Peyer's patch (tissue), 4 donors: ENCODE measurements at regions not wholly inside any gene's neighbourhood (a gene's known extent, or its start where the extent isn't known, plus 50 kb on each side); places are given as distances from the start of the nearest gene placed in this dataset.

Experiments
- CTCF ChIP-seq, 6 experiments: fragments of 450-650 bp in 4 of 6; fragments of 200-600 bp in 2 of 6; sonication (generic) in 1 of 6; IDR thresholded peaks; one replicate each; pipeline ENCODE4 v1.5.1; 2017 to 2019; ENCODE audit warnings: antibody characterized with exemption in 6 of 6, mild to moderate bottlenecking in 3 of 6, moderate library complexity in 1 of 6
- POLR2A ChIP-seq, 2 donors: fragments of 450-650 bp; IDR thresholded peaks; one replicate each; pipeline ENCODE4 v1.5.1; 2017; ENCODE audit warnings: antibody characterized with exemption in 2 of 2, mild to moderate bottlenecking in 2 of 2, moderate library complexity in 2 of 2

GRCh38 chr19:32195706-32196610, 149.5 kb upstream of the ZNF507 start:
- TF ChIP-seq POLR2A (IDR thresholded peaks at IDR 0.05): no peak
- no peak for TF ChIP-seq CTCF (IDR thresholded peaks at IDR 0.05)
